OCI-LY3 (cell line): ENCODE measurements at regions not wholly inside any gene's neighbourhood (a gene's known extent, or its start where the extent isn't known, plus 50 kb on each side); places are given as distances from the start of the nearest gene placed in this dataset.

ENCODE experiments used
- H2AFZ ChIP-seq: fragments of 200-600, 300-600 bp; shearing (Covaris generic); 2 replicates; pipeline ENCODE4 v1.6.0; 2014; ENCODE audit warnings: antibody characterized with exemption, low read depth, low read length
- H3K27ac ChIP-seq: fragments of 200-600, 300-600 bp; sonication (generic); 2 replicates; pipeline ENCODE4 v1.5.1; 2014; ENCODE audit warnings: mild to moderate bottlenecking, low read length, moderate library complexity, mixed read lengths
- H3K27me3 ChIP-seq: fragments of 200-600, 300-600 bp; sonication (generic); 2 replicates; pipeline ENCODE4 v1.6.1; 2014; ENCODE audit warnings: low read depth, low read length, mixed read lengths
- H3K36me3 ChIP-seq: fragments of 200-600, 300-600 bp; sonication (generic); replicated peaks from 2 replicates; pipeline ENCODE3; 2014; ENCODE audit warnings: low read depth, low read length, mixed read lengths
- H3K4me1 ChIP-seq: fragments of 300-600, 200-600 bp; sonication (generic); 2 replicates; pipeline ENCODE4 v1.6.1; 2014; ENCODE audit warnings: low read length, mixed read lengths
- H3K4me2 ChIP-seq: fragments of 200-600, 300-600 bp; sonication (generic); 2 replicates; pipeline ENCODE4 v1.6.1; 2014; ENCODE audit warnings: low read length, mixed read lengths
- H3K4me3 ChIP-seq: fragments of 300-600, 200-600 bp; sonication (generic); 2 replicates; pipeline ENCODE4 v1.5.1; 2014; ENCODE audit warnings: antibody characterized with exemption, mild to moderate bottlenecking, low read length, moderate library complexity
- H3K79me2 ChIP-seq: fragments of 300-600, 200-600 bp; shearing (Covaris generic); 2 replicates; pipeline ENCODE4 v1.6.1; 2014; ENCODE audit warnings: mild to moderate bottlenecking, low read length, mixed read lengths
- H3K9ac ChIP-seq: fragments of 300-600, 200-600 bp; shearing (Covaris generic); 2 replicates; pipeline ENCODE4 v1.6.0; 2014; ENCODE audit warnings: mild to moderate bottlenecking, low read length, moderate library complexity
- H3K9me3 ChIP-seq: fragments of 200-600, 300-600 bp; shearing (Covaris generic); 2 replicates; pipeline ENCODE4 v1.6.1; 2014; ENCODE audit warnings: low read length, mixed read lengths; ENCODE audit not compliant: insufficient read depth
- H4K20me1 ChIP-seq: fragments of 200-600, 300-600 bp; sonication (generic); 2 replicates; pipeline ENCODE4 v1.6.1; 2016; ENCODE audit warnings: low read length, mixed read lengths; ENCODE audit not compliant: insufficient read depth
- EZH2phosphoT487 ChIP-seq: fragments of 200-600 bp; shearing (Covaris generic); IDR thresholded peaks from 2 replicates; pipeline ENCODE4 v1.6.1; 2018; ENCODE audit warnings: antibody characterized with exemption, mixed run types, low read depth
- TF ChIP-seq, protein P1 (sequence below): fragments of 200-600, 300-600 bp; sonication (generic); IDR thresholded peaks from 2 replicates; pipeline ENCODE4 v1.5.1; 2014; ENCODE audit warnings: antibody characterized with exemption, low read length, low read depth

- TF ChIP-seq, protein P1, sequence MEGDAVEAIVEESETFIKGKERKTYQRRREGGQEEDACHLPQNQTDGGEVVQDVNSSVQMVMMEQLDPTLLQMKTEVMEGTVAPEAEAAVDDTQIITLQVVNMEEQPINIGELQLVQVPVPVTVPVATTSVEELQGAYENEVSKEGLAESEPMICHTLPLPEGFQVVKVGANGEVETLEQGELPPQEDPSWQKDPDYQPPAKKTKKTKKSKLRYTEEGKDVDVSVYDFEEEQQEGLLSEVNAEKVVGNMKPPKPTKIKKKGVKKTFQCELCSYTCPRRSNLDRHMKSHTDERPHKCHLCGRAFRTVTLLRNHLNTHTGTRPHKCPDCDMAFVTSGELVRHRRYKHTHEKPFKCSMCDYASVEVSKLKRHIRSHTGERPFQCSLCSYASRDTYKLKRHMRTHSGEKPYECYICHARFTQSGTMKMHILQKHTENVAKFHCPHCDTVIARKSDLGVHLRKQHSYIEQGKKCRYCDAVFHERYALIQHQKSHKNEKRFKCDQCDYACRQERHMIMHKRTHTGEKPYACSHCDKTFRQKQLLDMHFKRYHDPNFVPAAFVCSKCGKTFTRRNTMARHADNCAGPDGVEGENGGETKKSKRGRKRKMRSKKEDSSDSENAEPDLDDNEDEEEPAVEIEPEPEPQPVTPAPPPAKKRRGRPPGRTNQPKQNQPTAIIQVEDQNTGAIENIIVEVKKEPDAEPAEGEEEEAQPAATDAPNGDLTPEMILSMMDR, result no peak
- no peak for TF ChIP-seq EZH2phosphoT487
- H3K4me1 ChIP-seq, result peaks cover 2% of the 10 kb centered on the region; the same call in 1 of the 2 replicates
- H3K4me3 ChIP-seq, result no peak overlapping the region
- H3K9me3 ChIP-seq, result peaks cover 4% of the 10 kb centered on the region; the same call in 1 of the 2 replicates
- no peaks in the 10 kb centered on the region for H3K27me3 ChIP-seq
- no peaks in the 10 kb centered on the region for H4K20me1 ChIP-seq
- H3K27ac ChIP-seq, result no peak overlapping the region
- H3K9ac ChIP-seq, result no peak overlapping the region
- H3K36me3 ChIP-seq, result no peaks in the 10 kb centered on the region
- H3K79me2 ChIP-seq, result no peaks in the 10 kb centered on the region
- no peak overlapping the region for H3K4me2 ChIP-seq
- no peak overlapping the region for H2AFZ ChIP-seq
Observed at GRCh38 chr18:41324020-41324791, 630.8 kb upstream of the PIK3C3 start.

DNA sequence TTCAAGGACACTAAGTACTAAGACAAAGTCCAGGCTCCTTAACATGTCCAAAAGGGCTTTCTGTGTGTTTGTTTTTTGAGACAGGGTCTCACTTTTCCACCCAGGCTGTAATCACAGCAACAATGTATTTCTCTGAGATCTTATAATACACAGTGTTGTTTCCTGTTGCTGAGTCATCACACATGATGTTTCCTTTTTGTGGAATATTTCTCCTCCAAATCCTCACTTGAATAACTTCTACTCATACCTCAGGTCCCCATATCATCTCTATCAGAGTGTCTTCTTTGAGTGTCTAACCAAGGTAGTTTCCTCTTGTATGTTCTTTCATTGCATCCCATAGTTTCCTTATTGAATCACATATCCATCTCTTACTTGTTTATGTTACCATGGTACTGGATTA, 632.0 kb upstream of the PIK3C3 start:
- Histone ChIP-seq H3K4me2 (no peak overlapping the region), H4K20me1 (no peaks in the 10 kb centered on the region), H2AFZ (no peak overlapping the region), H3K27me3 (no peaks in the 10 kb centered on the region), H3K79me2 (no peaks in the 10 kb centered on the region), H3K27ac (no peak overlapping the region), H3K4me1 (peaks cover 2% of the 10 kb centered on the region; the same call in 1 of the 2 replicates), H3K9me3 (peaks cover 4% of the 10 kb centered on the region; the same call in 1 of the 2 replicates), H3K36me3 (no peaks in the 10 kb centered on the region), H3K4me3 (no peak overlapping the region), H3K9ac (no peak overlapping the region)
- TF ChIP-seq, protein P1, result no peak
- TF ChIP-seq EZH2phosphoT487, result no peak

DNA sequence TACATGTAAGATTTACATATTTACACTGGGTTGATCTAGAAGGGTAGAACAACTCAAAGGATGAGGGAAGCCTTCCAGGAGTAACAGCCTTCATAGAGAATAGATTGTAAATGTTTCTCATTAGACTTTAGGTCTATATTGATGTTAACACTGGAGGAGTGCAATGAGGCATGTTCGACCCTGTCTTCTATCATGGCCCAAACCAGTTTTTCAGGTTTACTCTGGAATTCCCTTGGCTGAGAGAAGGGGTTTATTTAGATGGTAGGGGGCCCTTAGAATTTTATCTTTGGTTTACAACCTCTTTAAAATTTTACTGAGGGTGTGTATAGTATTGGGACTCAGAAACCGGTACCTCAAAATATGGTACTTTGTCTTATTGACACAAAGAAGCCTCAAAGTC, 634.9 kb upstream of the PIK3C3 start:
- Histone ChIP-seq H3K27ac (no peak overlapping the region), H3K36me3 (peaks cover 4% of the 10 kb centered on the region), H3K9me3 (peaks cover 11% of the 10 kb centered on the region; the same call in 1 of the 2 replicates), H4K20me1 (no peaks in the 10 kb centered on the region), H3K27me3 (no peaks in the 10 kb centered on the region), H3K4me1 (peaks cover 6% of the 10 kb centered on the region; the same call in 1 of the 2 replicates), H3K79me2 (no peaks in the 10 kb centered on the region), H3K4me2 (no peak overlapping the region), H3K9ac (no peak overlapping the region), H2AFZ (no peak overlapping the region), H3K4me3 (no peak overlapping the region)
- TF ChIP-seq, protein P1, result no peak
- TF ChIP-seq EZH2phosphoT487, result no peak

GRCh38 chr18:41315134-41315533, 639.9 kb upstream of the PIK3C3 start:
- Histone ChIP-seq H3K4me2 (no peak overlapping the region), H3K4me3 (no peak overlapping the region), H3K27ac (no peak overlapping the region), H3K9me3 (peaks cover 20% of the 10 kb centered on the region; the same call in 1 of the 2 replicates), H3K79me2 (no peaks in the 10 kb centered on the region), H3K36me3 (peaks cover 4% of the 10 kb centered on the region), H3K27me3 (no peaks in the 10 kb centered on the region), H3K9ac (no peak overlapping the region), H4K20me1 (no peaks in the 10 kb centered on the region), H2AFZ (no peak overlapping the region), H3K4me1 (peaks cover 10% of the 10 kb centered on the region; the same call in 1 of the 2 replicates)
- TF ChIP-seq EZH2phosphoT487, result no peak
- TF ChIP-seq, protein P1, result no peak
